HCT116 (cell line): ENCODE measurements at regions not wholly inside any gene's neighbourhood (a gene's known extent, or its start where the extent isn't known, plus 50 kb on each side); places are given as distances from the start of the nearest gene placed in this dataset.

Source experiments
- ATAC-seq: fragments of 200-7000 bp; cut with Tn5 transposase; 2 replicates; pipeline ENCODE4 v1.9.1; 2020; ENCODE audit warnings: mild to moderate bottlenecking, moderate library complexity
- BruUV-seq: library from RNA; stranded (reverse); fragments of 400-500 nt; replicated peaks from 2 replicates; lab custom pipeline; 2021; lab: Mats Ljungman, UMichigan
- CTCF ChIA-PET: fragments of 300-600 bp; sonication (Branson Sonifier 250); formaldehyde crosslinking; loops from one replicate; lab custom pipeline; 2021; ENCODE audit warnings: antibody characterized with exemption; lab: Charles Lee
- POLR2A ChIA-PET: fragments of 300-600, 350-600 bp; sonication (Branson Sonifier 250); formaldehyde crosslinking; loops from one replicate; lab custom pipeline; 2021; ENCODE audit warnings: antibody characterized with exemption; lab: Charles Lee
- RAD21 ChIA-PET, 2 experiments: fragments of 300-600 bp; sonication (Branson Sonifier 250); formaldehyde crosslinking; loops; one replicate each; lab custom pipeline; 2023; ENCODE audit warnings: low total read pairs in 2 of 2; ENCODE audit not compliant: uncharacterized antibody in 2 of 2, unreplicated experiment in 2 of 2, low non-redundant PET in 1 of 2; lab: Charles Lee
- DNase-seq: peaks from one replicate; pipeline ENCODE4 v3.0.0-alpha.2; 2010; ENCODE audit warnings: low read depth, low spot score
- H2AFZ ChIP-seq: fragments of 200-600 bp; shearing (Covaris generic), sonication (generic); 2 replicates; pipeline ENCODE4 v1.6.1; 2017; ENCODE audit warnings: low read depth, mixed run types, mixed read lengths, antibody characterized with exemption, low read length; ENCODE audit not compliant: poor library complexity, severe bottlenecking
- H3K27ac ChIP-seq: 2 replicates; pipeline ENCODE4 v1.5.1; 2012; ENCODE audit warnings: low read depth, low read length
- H3K27me3 ChIP-seq: fragments of 200-600 bp; sonication (generic); 2 replicates; pipeline ENCODE4 v1.6.1; 2016; ENCODE audit warnings: mixed run types, low read length, mixed read lengths; ENCODE audit not compliant: insufficient read depth
- H3K36me3 ChIP-seq, 2 experiments: fragments of 200-500 bp in 1 of 2; fragments of 200-600 bp in 1 of 2; sonication (Bioruptor generic) in 1 of 2; sonication (generic) in 1 of 2; 2 replicates each; pipeline versions ENCODE4 v1.5.1 to v1.6.1; 2014 to 2016; ENCODE audit warnings: low read length in 2 of 2, inconsistent platforms in 1 of 2, mixed read lengths in 1 of 2, mixed run types in 1 of 2; ENCODE audit not compliant: insufficient read depth in 2 of 2, control insufficient read depth in 1 of 2
- H3K4me1 ChIP-seq, 2 experiments: fragments of 200-600 bp in 1 of 2; sonication (generic) in 1 of 2; 2 replicates each; pipeline versions ENCODE4 v1.5.1 to v1.6.1; 2012 to 2017; ENCODE audit warnings: low read length in 2 of 2, inconsistent platforms in 1 of 2, mild to moderate bottlenecking in 1 of 2, mixed read lengths in 1 of 2, mixed run types in 1 of 2, moderate library complexity in 1 of 2; ENCODE audit not compliant: insufficient read depth in 2 of 2, control insufficient read depth in 1 of 2
- H3K4me2 ChIP-seq: fragments of 200-600 bp; sonication (generic); 2 replicates; pipeline ENCODE4 v1.6.1; 2017; ENCODE audit warnings: mixed run types, low read length, mixed read lengths
- H3K4me3 ChIP-seq, 2 experiments: fragments of 200-600 bp in 1 of 2; sonication (generic) in 1 of 2; replicated peaks in 1 of 2; 2 replicates each; pipeline ENCODE4 v1.5.1; 2011 to 2016; ENCODE audit warnings: low read length in 2 of 2, control low read depth in 1 of 2, low read depth in 1 of 2, mild to moderate bottlenecking in 1 of 2, mixed read lengths in 1 of 2, mixed run types in 1 of 2
- H3K79me2 ChIP-seq: fragments of 200-600 bp; sonication (generic); 2 replicates; pipeline ENCODE4 v1.6.1; 2017; ENCODE audit warnings: mild to moderate bottlenecking, mixed run types, low read length, moderate library complexity, mixed read lengths; ENCODE audit not compliant: insufficient read depth
- H3K9ac ChIP-seq: fragments of 200-600 bp; sonication (generic); 2 replicates; pipeline ENCODE4 v1.6.1; 2016; ENCODE audit warnings: low read length, mixed read lengths
- H3K9me2 ChIP-seq: fragments of 200-600 bp; sonication (generic), shearing (Covaris generic); 2 replicates; pipeline ENCODE4 v1.6.1; 2017; ENCODE audit warnings: mixed run types, mild to moderate bottlenecking, moderate library complexity; ENCODE audit not compliant: insufficient read depth
- H3K9me3 ChIP-seq, 2 experiments: fragments of 200-500 bp in 1 of 2; fragments of 200-600 bp in 1 of 2; sonication (Bioruptor generic) in 1 of 2; sonication (generic) in 1 of 2; 2 replicates each; pipeline ENCODE4 v1.6.1; 2014 to 2017; ENCODE audit warnings: low read length in 2 of 2, mixed read lengths in 2 of 2, inconsistent platforms in 1 of 2, low read depth in 1 of 2, mild to moderate bottlenecking in 1 of 2, mixed run types in 1 of 2, moderate library complexity in 1 of 2; ENCODE audit not compliant: control insufficient read depth in 1 of 2, insufficient read depth in 1 of 2
- H4K20me1 ChIP-seq: fragments of 200-600 bp; sonication (generic), shearing (Covaris generic); 2 replicates; pipeline ENCODE4 v1.6.1; 2017; ENCODE audit warnings: mixed run types, mild to moderate bottlenecking, moderate library complexity; ENCODE audit not compliant: insufficient read depth
- CBX3 ChIP-seq: IDR thresholded peaks from 2 replicates; pipeline ENCODE4 v1.6.1; 2012; ENCODE audit warnings: low read depth
- CEBPB ChIP-seq: IDR thresholded peaks from 2 replicates; pipeline ENCODE4 v1.6.1; 2012; ENCODE audit warnings: low read depth
- CTCF ChIP-seq, 3 experiments: fragments of 200-600 bp in 1 of 3; sonication (generic) in 1 of 3; IDR thresholded peaks in 2 of 3; conservative IDR thresholded peaks in 1 of 3; 2 replicates each; pipeline ENCODE4 v1.5.1; 2012 to 2017; ENCODE audit warnings: low read depth in 2 of 3, low read length in 2 of 3, antibody characterized with exemption in 1 of 3, borderline replicate concordance in 1 of 3, control low read depth in 1 of 3, mild to moderate bottlenecking in 1 of 3, mixed read lengths in 1 of 3, mixed run types in 1 of 3, moderate library complexity in 1 of 3; ENCODE audit not compliant: insufficient read depth in 1 of 3
- EGR1 ChIP-seq: IDR thresholded peaks from 2 replicates; pipeline ENCODE4 v1.6.1; 2012; ENCODE audit warnings: low read depth
- ELF1 ChIP-seq: IDR thresholded peaks from 2 replicates; pipeline ENCODE4 v1.6.1; 2012; ENCODE audit warnings: low read depth, borderline replicate concordance
- EZH2phosphoT487 ChIP-seq: fragments of 200-600 bp; IDR thresholded peaks from 2 replicates; pipeline ENCODE4 v1.6.1; 2018; ENCODE audit warnings: antibody characterized with exemption, borderline replicate concordance
- POLR2AphosphoS5 ChIP-seq: IDR thresholded peaks from 2 replicates; pipeline ENCODE4 v1.6.1; 2011; ENCODE audit warnings: mild to moderate bottlenecking, low read depth, low read length, moderate library complexity
- REST ChIP-seq: IDR thresholded peaks from 2 replicates; pipeline ENCODE4 v1.6.1; 2012; ENCODE audit warnings: low read depth
- SIN3A ChIP-seq: IDR thresholded peaks from 2 replicates; pipeline ENCODE4 v1.6.1; 2012; ENCODE audit warnings: low read depth
- SRF ChIP-seq: IDR thresholded peaks from 2 replicates; pipeline ENCODE4 v1.6.1; 2012; ENCODE audit warnings: low read depth
- ZNF274 ChIP-seq: fragments of 200-500 bp; sonication (Bioruptor generic); IDR thresholded peaks from 2 replicates; pipeline ENCODE4 v1.6.1; 2014; ENCODE audit warnings: mild to moderate bottlenecking, low read depth, low read length, inconsistent platforms
- intact Hi-C: fragments of 100-400 bp; cut with micrococcal nuclease; formaldehyde crosslinking; loops from 2 replicates; pipeline ENCODE4 v1.10.0; 2022
- TF ChIP-seq, protein P1 (sequence below): IDR thresholded peaks from 2 replicates; pipeline ENCODE4 v1.6.1; 2012

DNA sequence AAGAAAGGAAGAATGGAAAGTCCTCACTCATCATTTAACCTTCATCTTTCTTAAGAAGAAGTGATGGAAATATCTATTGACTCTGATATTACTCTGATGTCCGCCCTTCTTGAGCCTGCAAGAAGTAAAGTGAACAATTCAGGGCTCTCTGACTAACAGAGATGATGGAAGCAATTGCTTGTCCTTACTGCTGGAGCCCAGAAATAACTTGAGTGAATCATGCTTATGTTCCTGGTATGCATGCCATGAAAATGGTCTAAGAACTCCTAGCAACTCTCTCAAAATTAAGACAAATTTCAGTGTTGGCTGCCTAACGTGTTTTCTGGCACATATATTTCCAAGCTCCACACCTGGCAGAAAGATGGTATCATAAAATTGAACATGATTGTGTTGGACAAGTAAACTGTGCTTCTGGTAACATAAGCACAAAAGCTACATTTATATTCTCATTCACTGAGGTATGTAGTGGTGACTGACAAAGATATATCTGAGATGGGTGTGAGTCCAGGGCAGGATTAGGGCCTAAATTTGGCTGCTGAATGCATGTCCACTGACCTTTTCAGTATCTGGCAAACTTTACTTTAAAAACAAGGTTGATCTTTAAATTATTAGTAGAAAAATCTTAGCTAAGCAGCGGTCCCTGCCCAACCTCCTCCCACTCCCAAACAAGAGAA, 109.2 kb upstream of the OTUD4 start (continued):
- TF ChIP-seq EZH2phosphoT487 (no peak), ZNF274 (no peak), SRF (no peak), EGR1 (no peak), REST (no peak), SIN3A (no peak)
- TF ChIP-seq, protein P1, sequence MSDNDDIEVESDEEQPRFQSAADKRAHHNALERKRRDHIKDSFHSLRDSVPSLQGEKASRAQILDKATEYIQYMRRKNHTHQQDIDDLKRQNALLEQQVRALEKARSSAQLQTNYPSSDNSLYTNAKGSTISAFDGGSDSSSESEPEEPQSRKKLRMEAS = no peak

DNA sequence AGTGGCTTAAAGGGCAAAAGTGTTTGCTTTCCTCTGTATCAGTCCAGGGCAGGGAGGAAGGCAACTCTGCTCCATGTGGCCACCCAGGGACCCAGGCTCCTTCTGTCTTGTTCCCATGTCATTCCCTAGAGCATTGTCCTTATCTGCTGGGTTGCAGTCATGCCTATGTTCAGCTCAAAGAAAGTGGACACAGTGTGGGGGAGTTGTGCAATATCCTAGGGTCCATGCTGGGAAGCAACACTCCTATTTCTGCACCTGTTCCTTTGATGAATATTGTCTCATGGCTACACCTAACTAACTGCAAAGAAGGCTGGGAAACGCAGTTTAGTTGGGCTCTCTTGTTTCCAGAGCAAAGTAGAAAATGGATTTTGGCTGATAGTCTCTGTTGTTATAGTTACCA, 107.0 kb upstream of the OTUD4 start:
- ATAC-seq = no peak
- Histone ChIP-seq H3K4me1 (peaks cover 0 to 5% of the 10 kb centered on the region in 2 experiments; a peak in 2 of 4 replicates), H3K4me2 (no peak overlapping the region), H3K9ac (no peak overlapping the region), H3K27me3 (no peaks in the 10 kb centered on the region), H3K9me3 (no peaks in the 10 kb centered on the region), H3K9me2 (peaks cover 3% of the 10 kb centered on the region; the same call in 1 of the 2 replicates), H3K4me3 (no peak overlapping the region), H4K20me1 (no peaks in the 10 kb centered on the region), H3K27ac (no peak overlapping the region), H3K79me2 (no peaks in the 10 kb centered on the region)
- no TSS peak for BruUV-seq
- ChIA-PET RAD21 (no interaction called here), POLR2A (no interaction called here)
- TF ChIP-seq CTCF (IDR thresholded peaks at IDR 0.05 in 2 of 3, conservative IDR thresholded peaks at IDR 0.05 in 1 of 3; ENCODE audit: borderline replicate concordance in 1 of 3, insufficient read depth in 1 of 3, low read depth in 2 of 3, low read length in 2 of 3) (no peak), POLR2AphosphoS5 (no peak), CBX3 (no peak), REST (no peak), SRF (no peak), CEBPB (no peak), SIN3A (no peak), EGR1 (no peak), ELF1 (no peak)
- TF ChIP-seq, protein P1 = no peak
- TF ChIP-seq, all 23 proteins: peak for 0
- intact Hi-C loops = no loop called here
- DNase-seq = no peak
- H3K36me3 ChIP-seq = no peaks in the 10 kb centered on the region
- no peak overlapping the region for H2AFZ ChIP-seq
- CTCF ChIA-PET = no interaction called here
